ENCODE measurements at regions not wholly inside any gene's neighbourhood (a gene's known extent, or its start where the extent isn't known, plus 50 kb on each side); places are given as distances from the start of the nearest gene placed in this dataset.

DNA sequence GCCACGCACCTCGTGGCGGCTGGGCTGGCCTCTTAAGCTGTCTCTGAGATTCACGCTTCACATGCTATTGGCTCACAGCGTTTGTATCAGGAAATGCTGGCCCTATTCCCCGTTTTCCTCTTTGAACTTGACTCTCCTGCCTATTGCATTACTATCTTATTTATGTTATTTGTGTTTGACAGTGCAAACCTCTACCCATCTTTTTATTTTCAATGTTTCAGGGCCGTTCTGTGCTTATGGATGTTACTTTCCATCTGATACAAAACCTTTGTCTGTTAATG is 149.9 kb upstream of the TWIST2 start:
- DNase-seq, result no peak
- H3K27me3 ChIP-seq, result no peaks in the 10 kb centered on the region
- H3K4me3 ChIP-seq, result no peak overlapping the region
- H3K36me3 ChIP-seq, result no peaks in the 10 kb centered on the region
- peak overlapping the region in 2 of 4 donors; percentile 30 to 32 for H3K27ac ChIP-seq
- intact Hi-C loops (cut with DNase I; ENCODE audit: low total_unique reads) (no loop called here), in situ Hi-C loops (cut with MboI; ENCODE audit: low pct_ligation_motif_present in 1 of 4, low pct_unique_long_range_greater_than_20kb in 1 of 4, low sequenced_read_pairs in 3 of 4) (no loop called here)
- no peaks in the 10 kb centered on the region for H3K9me3 ChIP-seq
- TF ChIP-seq EP300 (IDR thresholded peaks at IDR 0.05; ENCODE audit: low read depth) (no peak), CTCF (IDR thresholded peaks at IDR 0.05) (no peak), POLR2A (IDR thresholded peaks at IDR 0.05) (no peak), POLR2AphosphoS5 (IDR thresholded peaks at IDR 0.05) (no peak)
- 52 to 64% methylated on average over 3 to 7 of the region's 7 CpGs for WGBS, 2 donors (ENCODE audit: low coverage in 1 of 2)
- H3K4me1 ChIP-seq, result peaks cover 0 to 8% (median 0%) of the 10 kb centered on the region in 4 donors

GRCh38 chr2:238698451-238699306 is 149.2 kb upstream of the TWIST2 start:
- 80% methylated on average over 18 of the region's 20 CpGs; no CpG with 5 or more reads in 1 of the 2 donors for WGBS, 2 donors (ENCODE audit: low coverage in 1 of 2)
- Histone ChIP-seq H3K27ac (peak overlapping the region in 2 of 4 donors; percentile 30 to 32), H3K4me1 (peaks cover 0 to 8% (median 0%) of the 10 kb centered on the region in 4 donors), H3K4me3 (no peak overlapping the region), H3K27me3 (no peaks in the 10 kb centered on the region), H3K9me3 (no peaks in the 10 kb centered on the region), H3K36me3 (no peaks in the 10 kb centered on the region)
- intact Hi-C loops (cut with DNase I; ENCODE audit: low total_unique reads) (no loop called here), in situ Hi-C loops (cut with MboI; ENCODE audit: low pct_ligation_motif_present in 1 of 4, low pct_unique_long_range_greater_than_20kb in 1 of 4, low sequenced_read_pairs in 3 of 4) (no loop called here)
- no peak for TF ChIP-seq POLR2A (IDR thresholded peaks at IDR 0.05)
- TF ChIP-seq POLR2AphosphoS5 (IDR thresholded peaks at IDR 0.05), result no peak
- TF ChIP-seq EP300 (IDR thresholded peaks at IDR 0.05; ENCODE audit: low read depth), result no peak
- TF ChIP-seq CTCF (IDR thresholded peaks at IDR 0.05), result no peak
- no peak for DNase-seq

- intact Hi-C loops (cut with DNase I; ENCODE audit: low total_unique reads), result no loop called here
- 82 to 86% methylated on average over 3 to 13 of the region's 13 CpGs for whole genome bisulfite sequencing, 2 donors (ENCODE audit: low coverage in 1 of 2)
Measured at GRCh38 chr2:238699307-238700116, 148.4 kb upstream of the TWIST2 start.

More at GRCh38 chr2:238699307-238700116, 148.4 kb upstream of the TWIST2 start:
- Histone ChIP-seq H3K36me3 (no peaks in the 10 kb centered on the region), H3K4me1 (peaks cover 0 to 8% (median 0%) of the 10 kb centered on the region in 4 donors), H3K27me3 (no peaks in the 10 kb centered on the region), H3K4me3 (no peak overlapping the region), H3K9me3 (no peaks in the 10 kb centered on the region), H3K27ac (no peak overlapping the region)
- no peak for TF ChIP-seq POLR2A (IDR thresholded peaks at IDR 0.05)
- no peak for TF ChIP-seq POLR2AphosphoS5 (IDR thresholded peaks at IDR 0.05)
- TF ChIP-seq CTCF (IDR thresholded peaks at IDR 0.05), result no peak
- no peak for TF ChIP-seq EP300 (IDR thresholded peaks at IDR 0.05; ENCODE audit: low read depth)
- no peak for DNase-seq
- in situ Hi-C loops (cut with MboI; ENCODE audit: low pct_ligation_motif_present in 1 of 4, low pct_unique_long_range_greater_than_20kb in 1 of 4, low sequenced_read_pairs in 3 of 4), result no loop called here

Data from transverse colon (tissue), 4 donors.